B cell (primary cell): ENCODE measurements at regions not wholly inside any gene's neighbourhood (a gene's known extent, or its start where the extent isn't known, plus 50 kb on each side); places are given as distances from the start of the nearest gene placed in this dataset.

Source experiments
- ATAC-seq: fragments of 200-7000 bp; cut with Tn5 transposase; one replicate; pipeline ENCODE4 v1.10.0; 2021; ENCODE audit warnings: low read depth, mild to moderate bottlenecking, moderate number of reproducible peaks, moderate library complexity
- CTCF ChIA-PET: fragments of 350-600 bp; sonication (Branson Sonifier 250); formaldehyde crosslinking; loops from one replicate; lab custom pipeline; 2021; ENCODE audit warnings: antibody characterized with exemption, inconsistent platforms; lab: Charles Lee
- POLR2A ChIA-PET: fragments of 350-600 bp; sonication (Branson Sonifier 250); formaldehyde crosslinking; loops from one replicate; lab custom pipeline; 2021; ENCODE audit warnings: antibody characterized with exemption; lab: Charles Lee
- DNase-seq: peaks from one replicate; pipeline ENCODE4 v3.0.0; 2013
- H2AFZ ChIP-seq: 2 replicates; pipeline ENCODE4 v1.6.1; 2012; ENCODE audit warnings: mild to moderate bottlenecking, low read depth, low read length; ENCODE audit not compliant: insufficient read depth, poor library complexity, severe bottlenecking
- H3K27ac ChIP-seq, 2 donors: 1 replicate in 1 of 2; 2 replicates in 1 of 2; pipeline ENCODE4 v1.5.1; 2012 to 2013; ENCODE audit warnings: low read length in 2 of 2, mild to moderate bottlenecking in 2 of 2, moderate library complexity in 1 of 2
- H3K27me3 ChIP-seq, 4 experiments: fragments of 200-600 bp in 1 of 4; sonication (generic) in 1 of 4; replicated peaks in 1 of 4; 1 replicate in 2 of 4; 2 replicates in 2 of 4; pipeline versions ENCODE4 v1.6.1 to v1.7.0; 2013 to 2016; ENCODE audit warnings: low read length in 3 of 4, mild to moderate bottlenecking in 2 of 4, mixed read lengths in 1 of 4, moderate library complexity in 1 of 4; ENCODE audit not compliant: insufficient read depth in 4 of 4, control insufficient read depth in 3 of 4; ENCODE audit errors: control extremely low read depth in 1 of 4
- H3K36me3 ChIP-seq, 2 experiments: replicated peaks in 1 of 2; 1 replicate in 1 of 2; 2 replicates in 1 of 2; pipeline versions ENCODE4 v1.6.1 to v1.7.1; 2013; ENCODE audit warnings: low read length in 1 of 2; ENCODE audit not compliant: insufficient read depth in 2 of 2, control insufficient read depth in 1 of 2; ENCODE audit errors: control extremely low read depth in 1 of 2, extremely low read depth in 1 of 2
- H3K4me1 ChIP-seq, 2 donors: fragments of 200-600 bp in 1 of 2; sonication (generic) in 1 of 2; 1 replicate in 1 of 2; 2 replicates in 1 of 2; pipeline versions ENCODE4 v1.5.1 to v1.6.1; 2013 to 2017; ENCODE audit warnings: low read length in 2 of 2; ENCODE audit not compliant: control insufficient read depth in 2 of 2, insufficient read depth in 2 of 2
- H3K4me2 ChIP-seq: replicated peaks from 2 replicates; pipeline ENCODE3; 2012; ENCODE audit warnings: mild to moderate bottlenecking, low read depth, low read length; ENCODE audit not compliant: poor library complexity, severe bottlenecking
- H3K4me3 ChIP-seq, 5 experiments: fragments of 200-600 bp in 1 of 5; sonication (generic) in 1 of 5; 1 replicate in 3 of 5; 2 replicates in 2 of 5; pipeline versions ENCODE4 v1.5.1 to v1.7.0; 2011 to 2016; ENCODE audit warnings: low read length in 4 of 5, mild to moderate bottlenecking in 4 of 5, low read depth in 2 of 5, control low read depth in 1 of 5, moderate library complexity in 1 of 5; ENCODE audit not compliant: insufficient read depth in 1 of 5; ENCODE audit errors: control extremely low read depth in 1 of 5, extremely low read depth in 1 of 5
- H3K79me2 ChIP-seq: fragments of 200-600 bp; sonication (generic); one replicate; pipeline ENCODE4 v1.6.0; 2016; ENCODE audit warnings: low read length; ENCODE audit not compliant: control insufficient read depth, insufficient read depth
- H3K9ac ChIP-seq: fragments of 200-600 bp; sonication (generic); 2 replicates; pipeline ENCODE4 v1.6.1; 2017; ENCODE audit warnings: mild to moderate bottlenecking, low read length, moderate library complexity
- H3K9me3 ChIP-seq, 3 donors: one replicate each; pipeline versions ENCODE4 v1.6.1 to v1.7.1; 2013; ENCODE audit warnings: low read length in 2 of 3; ENCODE audit not compliant: control insufficient read depth in 2 of 3, insufficient read depth in 1 of 3; ENCODE audit errors: control extremely low read depth in 1 of 3
- H4K20me1 ChIP-seq: 2 replicates; pipeline ENCODE4 v1.6.0; 2012; ENCODE audit warnings: mild to moderate bottlenecking, low read length; ENCODE audit not compliant: insufficient read depth, control insufficient read depth, poor library complexity, severe bottlenecking
- H3K27ac Mint-ChIP-seq: one replicate; pipeline ENCODE4 v1.8.0; 2021; ENCODE audit warnings: mixed read lengths
- H3K27me3 Mint-ChIP-seq: one replicate; pipeline ENCODE4 v1.8.0; 2021; ENCODE audit warnings: mixed read lengths
- H3K4me1 Mint-ChIP-seq: one replicate; pipeline ENCODE4 v1.8.0; 2021; ENCODE audit warnings: mixed read lengths
- H3K4me3 Mint-ChIP-seq: one replicate; pipeline ENCODE4 v1.8.0; 2021; ENCODE audit warnings: mixed read lengths
- H3K9me3 Mint-ChIP-seq: one replicate; pipeline ENCODE4 v1.8.0; 2022; ENCODE audit warnings: mixed read lengths; ENCODE audit not compliant: insufficient read depth
- EZH2 ChIP-seq: IDR thresholded peaks from 2 replicates; pipeline ENCODE4 v1.6.1; 2012; ENCODE audit warnings: borderline replicate concordance, low read depth, mild to moderate bottlenecking, moderate library complexity, low read length; ENCODE audit not compliant: insufficient read depth, poor library complexity, severe bottlenecking
- WGBS: methylation state at CpG from one replicate; pipeline ENCODE4 v1.1.5; 2013; ENCODE audit warnings: missing lambda C conversion rate; ENCODE audit not compliant: insufficient coverage; 5-methylcytosine and 5-hydroxymethylcytosine counted together
- intact Hi-C: fragments of 100-400 bp; cut with micrococcal nuclease; formaldehyde crosslinking; loops from one replicate; pipeline ENCODE4 v1.10.0; 2022
- TF ChIP-seq, protein P1 (sequence below): fragments of 200-600 bp; IDR thresholded peaks from one replicate; pipeline ENCODE4 v1.8.0; 2022; ENCODE audit warnings: antibody characterized with exemption, mild to moderate bottlenecking

- Histone ChIP-seq H3K4me3 (no peak overlapping the region), H3K79me2 (no peaks in the 10 kb centered on the region), H3K27ac (no peak overlapping the region), H3K9me3 (peaks cover 0 to 3% (median 2%) of the 10 kb centered on the region in 3 donors), H3K4me1 (peaks cover 11% of the 10 kb centered on the region in 2 donors), H3K4me2 (no peak overlapping the region), H4K20me1 (no peaks in the 10 kb centered on the region), H2AFZ (no peak overlapping the region), H3K27me3 (peaks cover 0 to 29% (median 10%) of the 10 kb centered on the region in 4 experiments), H3K9ac (no peak overlapping the region), H3K36me3 (no peaks in the 10 kb centered on the region)
- intact Hi-C loops: loop anchor here (5.0 to 10.0 kb wide), 2 partner anchors 335 to 732 kb away; partner anchors contain the start of genes FGD6, PLXNC1 and VEZT
- H3K27ac Mint-ChIP-seq: no peak overlapping the region
- CTCF ChIA-PET: interaction anchor here (0.7 to 1.8 kb wide), 3 partner anchors 64 to 557 kb away, joined by 3 to 4 read pairs (median 4); no protein-coding TSS in a partner anchor
- POLR2A ChIA-PET: no interaction called here
- H3K27me3 Mint-ChIP-seq: peaks cover 42% of the 10 kb centered on the region
- no CpG with 5 or more reads among the region's 5 CpGs for WGBS
- ATAC-seq (no peak), DNase-seq (peak; percentile 33)
- TF ChIP-seq, protein P1, sequence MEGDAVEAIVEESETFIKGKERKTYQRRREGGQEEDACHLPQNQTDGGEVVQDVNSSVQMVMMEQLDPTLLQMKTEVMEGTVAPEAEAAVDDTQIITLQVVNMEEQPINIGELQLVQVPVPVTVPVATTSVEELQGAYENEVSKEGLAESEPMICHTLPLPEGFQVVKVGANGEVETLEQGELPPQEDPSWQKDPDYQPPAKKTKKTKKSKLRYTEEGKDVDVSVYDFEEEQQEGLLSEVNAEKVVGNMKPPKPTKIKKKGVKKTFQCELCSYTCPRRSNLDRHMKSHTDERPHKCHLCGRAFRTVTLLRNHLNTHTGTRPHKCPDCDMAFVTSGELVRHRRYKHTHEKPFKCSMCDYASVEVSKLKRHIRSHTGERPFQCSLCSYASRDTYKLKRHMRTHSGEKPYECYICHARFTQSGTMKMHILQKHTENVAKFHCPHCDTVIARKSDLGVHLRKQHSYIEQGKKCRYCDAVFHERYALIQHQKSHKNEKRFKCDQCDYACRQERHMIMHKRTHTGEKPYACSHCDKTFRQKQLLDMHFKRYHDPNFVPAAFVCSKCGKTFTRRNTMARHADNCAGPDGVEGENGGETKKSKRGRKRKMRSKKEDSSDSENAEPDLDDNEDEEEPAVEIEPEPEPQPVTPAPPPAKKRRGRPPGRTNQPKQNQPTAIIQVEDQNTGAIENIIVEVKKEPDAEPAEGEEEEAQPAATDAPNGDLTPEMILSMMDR: no peak
- peaks cover 11% of the 10 kb centered on the region for H3K4me1 Mint-ChIP-seq
- no peaks in the 10 kb centered on the region for H3K9me3 Mint-ChIP-seq
- no peak overlapping the region for H3K4me3 Mint-ChIP-seq
Observed at GRCh38 chr12:94879542-94879941, 124.0 kb downstream of the NDUFA12 start.

GRCh38 chr12:94875525-94875924 is 128.0 kb downstream of the NDUFA12 start:
- DNase-seq: peak; percentile 78
- Histone ChIP-seq H4K20me1 (no peaks in the 10 kb centered on the region), H3K27me3 (peaks cover 0 to 54% (median 18%) of the 10 kb centered on the region in 4 experiments), H3K79me2 (no peaks in the 10 kb centered on the region), H3K4me2 (no peak overlapping the region), H3K9ac (no peak overlapping the region), H3K36me3 (no peaks in the 10 kb centered on the region), H2AFZ (no peak overlapping the region), H3K9me3 (peaks cover 0 to 3% (median 2%) of the 10 kb centered on the region in 3 donors), H3K4me3 (no peak overlapping the region), H3K27ac (no peak overlapping the region), H3K4me1 (peaks cover 32 to 35% of the 10 kb centered on the region in 2 donors)
- CTCF ChIA-PET: interaction anchor here (0.6 to 6.8 kb wide), 41 partner anchors 10 to 741 kb away, joined by 3 to 108 read pairs (median 4); no protein-coding TSS in a partner anchor
- peak; percentile 74 for ATAC-seq
- intact Hi-C loops: loop anchor here (1.0 to 10.0 kb wide), 6 partner anchors 59 to 728 kb away; partner anchors contain the start of genes FGD6, PLXNC1 and VEZT
- H3K4me1 Mint-ChIP-seq: peaks cover 37% of the 10 kb centered on the region
- no peak overlapping the region for H3K27ac Mint-ChIP-seq
- peak overlapping the region; percentile 27 for H3K4me3 Mint-ChIP-seq
- POLR2A ChIA-PET: interaction anchor here (0.8 to 1.0 kb wide), 2 partner anchors 55 to 130 kb away, joined by 3 read pairs; no protein-coding TSS in a partner anchor
- WGBS: 0% methylated on average over 1 of the region's 5 CpGs
- no peaks in the 10 kb centered on the region for H3K9me3 Mint-ChIP-seq
- TF ChIP-seq, protein P1: peak; percentile 74
- TF ChIP-seq EZH2: no peak
- H3K27me3 Mint-ChIP-seq: peaks cover 44% of the 10 kb centered on the region
